ENCODE measurements at regions not wholly inside any gene's neighbourhood (a gene's known extent, or its start where the extent isn't known, plus 50 kb on each side); places are given as distances from the start of the nearest gene placed in this dataset.

GRCh38 chr15:31444844-31445243 is 118.2 kb downstream of the KLF13 start:
- Histone ChIP-seq H3K4me3 (ENCODE audit: severe bottlenecking) (no peak overlapping the region), H3K9me3 (ENCODE audit: severe bottlenecking) (no peaks in the 10 kb centered on the region), H3K4me1 (ENCODE audit: insufficient read depth, poor library complexity, severe bottlenecking) (peaks cover 29% of the 10 kb centered on the region), H3K36me3 (ENCODE audit: low read depth) (no peaks in the 10 kb centered on the region), H3K27me3 (ENCODE audit: insufficient read depth, poor library complexity, severe bottlenecking) (no peaks in the 10 kb centered on the region), H3K27ac (ENCODE audit: poor library complexity, severe bottlenecking) (no peak overlapping the region)
- no peak for TF ChIP-seq CTCF (IDR thresholded peaks at IDR 0.05; ENCODE audit: poor library complexity, severe bottlenecking)
- ATAC-seq (ENCODE audit: low read depth) (no peak), DNase-seq (ENCODE audit: low spot score) (no peak)

GRCh38 chr15:31446546-31446945 is 119.9 kb downstream of the KLF13 start:
- ATAC-seq (ENCODE audit: low read depth) (no peak), DNase-seq (ENCODE audit: low spot score) (no peak)
- no peak for TF ChIP-seq CTCF (IDR thresholded peaks at IDR 0.05; ENCODE audit: poor library complexity, severe bottlenecking)
- Histone ChIP-seq H3K27me3 (ENCODE audit: insufficient read depth, poor library complexity, severe bottlenecking) (no peaks in the 10 kb centered on the region), H3K27ac (ENCODE audit: poor library complexity, severe bottlenecking) (no peak overlapping the region), H3K9me3 (ENCODE audit: severe bottlenecking) (no peaks in the 10 kb centered on the region), H3K4me1 (ENCODE audit: insufficient read depth, poor library complexity, severe bottlenecking) (peaks cover 23% of the 10 kb centered on the region), H3K4me3 (ENCODE audit: severe bottlenecking) (no peak overlapping the region), H3K36me3 (ENCODE audit: low read depth) (no peaks in the 10 kb centered on the region)

GRCh38 chr15:31447931-31448634 is 121.4 kb downstream of the KLF13 start:
- no peaks in the 10 kb centered on the region for H3K27me3 ChIP-seq (ENCODE audit: insufficient read depth, poor library complexity, severe bottlenecking)

GRCh38 chr15:31448635-31448979 is 122.0 kb downstream of the KLF13 start:
- no peaks in the 10 kb centered on the region for H3K36me3 ChIP-seq (ENCODE audit: low read depth)
- H3K27me3 ChIP-seq (ENCODE audit: insufficient read depth, poor library complexity, severe bottlenecking): no peaks in the 10 kb centered on the region
- no peak overlapping the region for H3K27ac ChIP-seq (ENCODE audit: poor library complexity, severe bottlenecking)
- no peak overlapping the region for H3K4me3 ChIP-seq (ENCODE audit: severe bottlenecking)
- no peak for ATAC-seq (ENCODE audit: low read depth)
- no peaks in the 10 kb centered on the region for H3K9me3 ChIP-seq (ENCODE audit: severe bottlenecking)
- H3K4me1 ChIP-seq (ENCODE audit: insufficient read depth, poor library complexity, severe bottlenecking): peaks cover 5% of the 10 kb centered on the region
- no peak for DNase-seq (ENCODE audit: low spot score)
- TF ChIP-seq CTCF (IDR thresholded peaks at IDR 0.05; ENCODE audit: poor library complexity, severe bottlenecking): no peak

More at GRCh38 chr15:31447931-31448634, 121.4 kb downstream of the KLF13 start:
- H3K36me3 ChIP-seq (ENCODE audit: low read depth): no peaks in the 10 kb centered on the region
- H3K4me1 ChIP-seq (ENCODE audit: insufficient read depth, poor library complexity, severe bottlenecking): peaks cover 10% of the 10 kb centered on the region
- ATAC-seq (ENCODE audit: low read depth) (no peak), DNase-seq (ENCODE audit: low spot score) (no peak)
- H3K4me3 ChIP-seq (ENCODE audit: severe bottlenecking): no peak overlapping the region
- H3K27ac ChIP-seq (ENCODE audit: poor library complexity, severe bottlenecking): no peak overlapping the region
- H3K9me3 ChIP-seq (ENCODE audit: severe bottlenecking): no peaks in the 10 kb centered on the region
- TF ChIP-seq CTCF (IDR thresholded peaks at IDR 0.05; ENCODE audit: poor library complexity, severe bottlenecking): no peak
